Osteoblast (primary cell): ENCODE measurements at regions not wholly inside any gene's neighbourhood (a gene's known extent, or its start where the extent isn't known, plus 50 kb on each side); places are given as distances from the start of the nearest gene placed in this dataset.

Source experiments
- DNase-seq: peaks from one replicate; pipeline ENCODE4 v3.0.0; 2011; ENCODE audit warnings: low spot score, mixed read lengths; ENCODE audit not compliant: insufficient read length; ENCODE audit errors: missing footprints
- H2AFZ ChIP-seq: 2 replicates; pipeline ENCODE4 v1.6.0; 2011; ENCODE audit warnings: mild to moderate bottlenecking, low read length
- H3K27ac ChIP-seq: 2 replicates; pipeline ENCODE4 v1.5.1; 2011; ENCODE audit warnings: mild to moderate bottlenecking, low read depth, low read length, moderate library complexity
- H3K27me3 ChIP-seq: 2 replicates; pipeline ENCODE4 v1.6.0; 2012; ENCODE audit warnings: mild to moderate bottlenecking, control low read depth, inconsistent platforms, low read length, moderate library complexity; ENCODE audit not compliant: insufficient read depth
- H3K36me3 ChIP-seq: 2 replicates; pipeline ENCODE4 v1.5.1; 2011; ENCODE audit warnings: mild to moderate bottlenecking, low read length, control low read depth, moderate library complexity; ENCODE audit not compliant: insufficient read depth
- H3K4me1 ChIP-seq: 2 replicates; pipeline ENCODE4 v1.5.1; 2011; ENCODE audit warnings: mild to moderate bottlenecking, low read length, control low read depth, moderate library complexity; ENCODE audit not compliant: insufficient read depth
- H3K4me2 ChIP-seq: 2 replicates; pipeline ENCODE4 v1.6.0; 2011; ENCODE audit warnings: mild to moderate bottlenecking, low read length; ENCODE audit not compliant: insufficient read depth
- H3K4me3 ChIP-seq: fragments of 200-600 bp; sonication (generic); 3 replicates; pipeline ENCODE4 v1.5.1; 2012; ENCODE audit warnings: mild to moderate bottlenecking, low read length, inconsistent platforms; ENCODE audit not compliant: insufficient read depth
- H3K79me2 ChIP-seq: 2 replicates; pipeline ENCODE4 v1.6.0; 2012; ENCODE audit warnings: mild to moderate bottlenecking, low read length, control low read depth, inconsistent platforms; ENCODE audit not compliant: insufficient read depth
- H3K9me3 ChIP-seq: 2 replicates; pipeline ENCODE4 v1.5.1; 2011; ENCODE audit warnings: low read depth, low read length, control low read depth
- H4K20me1 ChIP-seq: 2 replicates; pipeline ENCODE4 v1.6.0; 2012; ENCODE audit warnings: mild to moderate bottlenecking, low read length, control low read depth; ENCODE audit not compliant: insufficient read depth
- TF ChIP-seq, protein P1 (sequence below): IDR thresholded peaks from 2 replicates; pipeline ENCODE4 v1.5.1; 2011; ENCODE audit warnings: mild to moderate bottlenecking, low read depth, low read length, moderate library complexity; ENCODE audit errors: extremely low read depth

GRCh38 chr2:239905884-239906654 is 119.1 kb downstream of the NDUFA10 start:
- H3K4me1 ChIP-seq = no peaks in the 10 kb centered on the region
- no peaks in the 10 kb centered on the region for H4K20me1 ChIP-seq
- H3K79me2 ChIP-seq = no peaks in the 10 kb centered on the region
- H3K4me2 ChIP-seq = no peak overlapping the region
- no peak overlapping the region for H3K4me3 ChIP-seq
- TF ChIP-seq, protein P1, sequence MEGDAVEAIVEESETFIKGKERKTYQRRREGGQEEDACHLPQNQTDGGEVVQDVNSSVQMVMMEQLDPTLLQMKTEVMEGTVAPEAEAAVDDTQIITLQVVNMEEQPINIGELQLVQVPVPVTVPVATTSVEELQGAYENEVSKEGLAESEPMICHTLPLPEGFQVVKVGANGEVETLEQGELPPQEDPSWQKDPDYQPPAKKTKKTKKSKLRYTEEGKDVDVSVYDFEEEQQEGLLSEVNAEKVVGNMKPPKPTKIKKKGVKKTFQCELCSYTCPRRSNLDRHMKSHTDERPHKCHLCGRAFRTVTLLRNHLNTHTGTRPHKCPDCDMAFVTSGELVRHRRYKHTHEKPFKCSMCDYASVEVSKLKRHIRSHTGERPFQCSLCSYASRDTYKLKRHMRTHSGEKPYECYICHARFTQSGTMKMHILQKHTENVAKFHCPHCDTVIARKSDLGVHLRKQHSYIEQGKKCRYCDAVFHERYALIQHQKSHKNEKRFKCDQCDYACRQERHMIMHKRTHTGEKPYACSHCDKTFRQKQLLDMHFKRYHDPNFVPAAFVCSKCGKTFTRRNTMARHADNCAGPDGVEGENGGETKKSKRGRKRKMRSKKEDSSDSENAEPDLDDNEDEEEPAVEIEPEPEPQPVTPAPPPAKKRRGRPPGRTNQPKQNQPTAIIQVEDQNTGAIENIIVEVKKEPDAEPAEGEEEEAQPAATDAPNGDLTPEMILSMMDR = no peak
- no peaks in the 10 kb centered on the region for H3K9me3 ChIP-seq
- no peaks in the 10 kb centered on the region for H3K27me3 ChIP-seq
- no peaks in the 10 kb centered on the region for H3K36me3 ChIP-seq
- H2AFZ ChIP-seq = no peak overlapping the region
- peak; percentile 56 for DNase-seq
- H3K27ac ChIP-seq = no peak overlapping the region

GRCh38 chr2:239905306-239905705 is 119.8 kb downstream of the NDUFA10 start:
- no peaks in the 10 kb centered on the region for H3K27me3 ChIP-seq
- DNase-seq = peak; percentile 62
- TF ChIP-seq, protein P1 = no peak
- no peak overlapping the region for H3K4me2 ChIP-seq
- no peaks in the 10 kb centered on the region for H3K9me3 ChIP-seq
- no peak overlapping the region for H3K4me3 ChIP-seq
- H3K4me1 ChIP-seq = no peaks in the 10 kb centered on the region
- H3K79me2 ChIP-seq = no peaks in the 10 kb centered on the region
- no peaks in the 10 kb centered on the region for H3K36me3 ChIP-seq
- no peak overlapping the region for H2AFZ ChIP-seq
- H4K20me1 ChIP-seq = no peaks in the 10 kb centered on the region
- H3K27ac ChIP-seq = no peak overlapping the region

DNA sequence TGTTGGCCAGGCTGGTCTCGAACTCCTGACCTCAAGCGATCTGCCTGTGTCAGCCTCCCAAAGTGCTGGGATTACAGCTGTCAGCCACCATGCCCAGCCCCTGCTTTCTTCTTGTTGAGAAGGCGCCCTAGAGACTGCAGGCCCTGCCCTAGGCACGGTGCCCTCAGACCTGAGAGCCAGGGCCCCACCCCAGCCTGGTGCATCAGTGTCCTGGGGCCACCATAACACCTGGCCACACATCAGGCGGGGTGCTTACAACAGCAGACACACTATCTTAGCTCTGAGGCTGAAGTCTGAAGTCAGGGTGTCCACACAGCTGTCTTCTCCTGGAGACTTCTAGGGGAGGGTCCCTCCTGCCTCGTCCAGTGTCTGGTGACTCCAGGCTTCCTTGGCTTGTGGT is 120.6 kb downstream of the NDUFA10 start:
- Histone ChIP-seq H4K20me1 (no peaks in the 10 kb centered on the region), H3K36me3 (no peaks in the 10 kb centered on the region), H3K9me3 (no peaks in the 10 kb centered on the region), H3K4me1 (no peaks in the 10 kb centered on the region), H3K4me2 (no peak overlapping the region), H3K79me2 (no peaks in the 10 kb centered on the region), H3K27me3 (no peaks in the 10 kb centered on the region), H2AFZ (no peak overlapping the region), H3K4me3 (no peak overlapping the region), H3K27ac (no peak overlapping the region)
- TF ChIP-seq, protein P1 = no peak
- DNase-seq = peak; percentile 41

DNA sequence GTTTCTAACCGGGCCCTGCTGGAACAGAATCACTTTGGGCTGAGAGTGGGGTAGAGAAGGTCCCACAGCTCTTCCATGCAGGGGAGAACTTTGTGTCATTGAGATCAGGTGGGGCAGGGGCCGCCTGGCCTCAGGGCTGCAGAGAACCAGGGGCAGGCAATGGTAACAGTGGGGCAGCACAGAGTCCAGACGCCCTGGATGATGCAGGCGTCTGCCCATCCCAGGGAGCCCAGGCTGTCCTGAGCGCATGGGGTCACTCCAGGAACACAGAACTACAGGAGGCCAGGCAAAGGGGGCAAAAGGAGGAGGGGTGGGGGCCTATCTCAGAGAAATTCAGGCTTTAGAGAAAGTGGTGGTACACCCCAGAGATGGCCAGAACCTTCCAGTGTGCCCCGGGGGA is 121.3 kb downstream of the NDUFA10 start:
- TF ChIP-seq, protein P1 = no peak
- H3K79me2 ChIP-seq = no peaks in the 10 kb centered on the region
- no peak overlapping the region for H3K27ac ChIP-seq
- H2AFZ ChIP-seq = no peak overlapping the region
- H3K4me1 ChIP-seq = no peaks in the 10 kb centered on the region
- no peak overlapping the region for H3K4me2 ChIP-seq
- no peaks in the 10 kb centered on the region for H3K27me3 ChIP-seq
- DNase-seq = peak; percentile 32
- H3K4me3 ChIP-seq = no peak overlapping the region
- no peaks in the 10 kb centered on the region for H4K20me1 ChIP-seq
- no peaks in the 10 kb centered on the region for H3K9me3 ChIP-seq
- H3K36me3 ChIP-seq = no peaks in the 10 kb centered on the region
